K562 (cell line): ENCODE measurements at regions not wholly inside any gene's neighbourhood (a gene's known extent, or its start where the extent isn't known, plus 50 kb on each side); places are given as distances from the start of the nearest gene placed in this dataset.

Experiments used
- ARID1B ChIP-seq: fragments of 450-650 bp; IDR thresholded peaks from 2 replicates; pipeline ENCODE4 v1.6.1; 2016; ENCODE audit warnings: antibody characterized with exemption, mild to moderate bottlenecking, inconsistent platforms
- CBX2 ChIP-seq: fragments of 200-600 bp; sonication (generic); IDR thresholded peaks from one replicate; pipeline ENCODE4 v1.6.1; 2012; ENCODE audit warnings: mild to moderate bottlenecking, low read length, inconsistent platforms; ENCODE audit not compliant: insufficient read depth, poor library complexity, severe bottlenecking
- JUN ChIP-seq, 2 experiments: sonication (generic) in 1 of 2; formaldehyde crosslinking in 1 of 2; IDR thresholded peaks; 2 replicates each; pipeline versions ENCODE4 v1.6.1 to v1.8.0; 2012 to 2022; ENCODE audit warnings: borderline replicate concordance in 2 of 2, mild to moderate bottlenecking in 2 of 2, improper control_type of control experiment in 1 of 2, low read depth in 1 of 2, low read length in 1 of 2, missing genetic modification reagents in 1 of 2
- MXI1 ChIP-seq: IDR thresholded peaks from 2 replicates; pipeline ENCODE4 v1.6.1; 2011; ENCODE audit warnings: low read depth, mild to moderate bottlenecking, improper control_type of control experiment, low read length
- RFX5 ChIP-seq: IDR thresholded peaks from 2 replicates; pipeline ENCODE4 v1.6.1; 2011; ENCODE audit warnings: low read depth, mild to moderate bottlenecking, improper control_type of control experiment, low read length
- SMC3 ChIP-seq: conservative IDR thresholded peaks from 2 replicates; pipeline ENCODE4 v1.6.1; 2011; ENCODE audit warnings: low read depth, low read length, improper control_type of control experiment; ENCODE audit not compliant: insufficient read depth
- SRSF9 ChIP-seq: fragments of 200-400 bp; formaldehyde crosslinking; IDR thresholded peaks from 2 replicates; pipeline ENCODE4 v1.6.1; 2017; ENCODE audit warnings: low read depth, low read length, borderline replicate concordance
- TF ChIP-seq, protein P1 (sequence below): fragments of 250-450 bp; sonication (Bioruptor Pico); IDR thresholded peaks from 2 replicates; pipeline ENCODE4 v1.8.0; 2022; ENCODE audit warnings: inconsistent platforms, mild to moderate bottlenecking, moderate library complexity, borderline replicate concordance
- TF ChIP-seq, protein P2 (sequence below): fragments of 450-650 bp; conservative IDR thresholded peaks from 2 replicates; pipeline ENCODE4 v1.6.1; 2016; ENCODE audit warnings: missing genetic modification characterization, low read depth, mild to moderate bottlenecking, missing compliant biosample characterization, moderate library complexity

DNA sequence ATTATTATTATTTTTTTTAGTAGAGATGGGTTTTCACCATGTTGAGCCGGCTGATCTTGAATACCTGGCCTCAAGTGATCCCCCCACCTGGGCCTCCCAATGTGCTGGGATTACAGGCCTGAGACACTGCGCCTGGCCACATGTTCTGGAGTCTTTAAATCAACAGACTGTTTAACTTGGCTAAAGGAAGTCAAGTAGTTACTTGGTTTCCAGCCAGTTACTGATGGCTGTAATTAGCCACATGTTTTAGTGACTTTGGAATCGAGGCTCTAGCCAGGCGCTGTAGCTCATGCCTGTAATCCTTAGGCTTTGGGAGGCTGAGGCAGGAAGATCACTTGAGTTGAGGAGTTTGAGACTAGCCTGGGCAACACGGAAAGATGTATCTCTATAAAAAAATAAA is 699.2 kb upstream of the RBFOX1 start:
- no peak for TF ChIP-seq RFX5
- TF ChIP-seq ARID1B: no peak
- TF ChIP-seq SRSF9: no peak
- TF ChIP-seq SMC3: no peak
- no peak for TF ChIP-seq MXI1
- TF ChIP-seq, protein P1, sequence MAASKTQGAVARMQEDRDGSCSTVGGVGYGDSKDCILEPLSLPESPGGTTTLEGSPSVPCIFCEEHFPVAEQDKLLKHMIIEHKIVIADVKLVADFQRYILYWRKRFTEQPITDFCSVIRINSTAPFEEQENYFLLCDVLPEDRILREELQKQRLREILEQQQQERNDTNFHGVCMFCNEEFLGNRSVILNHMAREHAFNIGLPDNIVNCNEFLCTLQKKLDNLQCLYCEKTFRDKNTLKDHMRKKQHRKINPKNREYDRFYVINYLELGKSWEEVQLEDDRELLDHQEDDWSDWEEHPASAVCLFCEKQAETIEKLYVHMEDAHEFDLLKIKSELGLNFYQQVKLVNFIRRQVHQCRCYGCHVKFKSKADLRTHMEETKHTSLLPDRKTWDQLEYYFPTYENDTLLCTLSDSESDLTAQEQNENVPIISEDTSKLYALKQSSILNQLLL (CRISPR knock-in tag): no peak
- TF ChIP-seq, protein P2, sequence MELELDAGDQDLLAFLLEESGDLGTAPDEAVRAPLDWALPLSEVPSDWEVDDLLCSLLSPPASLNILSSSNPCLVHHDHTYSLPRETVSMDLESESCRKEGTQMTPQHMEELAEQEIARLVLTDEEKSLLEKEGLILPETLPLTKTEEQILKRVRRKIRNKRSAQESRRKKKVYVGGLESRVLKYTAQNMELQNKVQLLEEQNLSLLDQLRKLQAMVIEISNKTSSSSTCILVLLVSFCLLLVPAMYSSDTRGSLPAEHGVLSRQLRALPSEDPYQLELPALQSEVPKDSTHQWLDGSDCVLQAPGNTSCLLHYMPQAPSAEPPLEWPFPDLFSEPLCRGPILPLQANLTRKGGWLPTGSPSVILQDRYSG (tag): no peak
- no peak for TF ChIP-seq CBX2
- no peak for TF ChIP-seq JUN (IDR thresholded peaks at IDR 0.05; ENCODE audit: borderline replicate concordance, low read depth, low read length)
- no peak for TF ChIP-seq JUN (CRISPR knock-in tag; IDR thresholded peaks at IDR 0.05; ENCODE audit: borderline replicate concordance)
